ENCODE measurements at regions not wholly inside any gene's neighbourhood (a gene's known extent, or its start where the extent isn't known, plus 50 kb on each side); places are given as distances from the start of the nearest gene placed in this dataset.

DNA sequence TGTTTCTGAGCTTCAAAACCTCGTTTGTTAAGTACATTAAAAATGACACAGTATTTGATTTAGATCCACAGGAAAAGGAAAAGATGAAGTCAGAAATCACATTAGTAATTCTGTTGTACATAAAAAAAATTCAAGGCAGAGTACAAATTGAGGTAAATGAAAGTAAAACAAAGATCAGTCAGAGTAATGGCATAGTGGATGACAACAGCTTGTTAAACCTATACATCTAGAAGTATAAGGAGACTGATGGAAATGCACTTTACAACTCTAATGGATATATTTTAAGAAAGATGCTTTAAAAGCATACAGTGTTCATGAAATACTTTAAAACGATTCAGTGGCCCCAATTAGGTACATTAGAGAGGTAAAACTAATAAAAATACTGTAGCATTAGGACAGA, 631.3 kb upstream of the SEMA6A start:
- TF ChIP-seq CTCF (IDR thresholded peaks at IDR 0.05) (no peak), BHLHE40 (IDR thresholded peaks at IDR 0.05; ENCODE audit: low read depth, low read length) (no peak), JUNB (IDR thresholded peaks at IDR 0.05) (no peak), TP53 (CRISPR knock-in tag; IDR thresholded peaks at IDR 0.05) (no peak)
